HEK293T (cell line): ENCODE measurements at regions not wholly inside any gene's neighbourhood (a gene's known extent, or its start where the extent isn't known, plus 50 kb on each side); places are given as distances from the start of the nearest gene placed in this dataset.

Experiments
- BHLHE40 ChIP-seq: fragments of 450-650 bp; IDR thresholded peaks from 2 replicates; pipeline ENCODE4 v1.6.1; 2016; ENCODE audit warnings: mild to moderate bottlenecking, moderate library complexity, borderline replicate concordance
- FOXK2 ChIP-seq: fragments of 450-650 bp; IDR thresholded peaks from 2 replicates; pipeline ENCODE4 v1.6.1; 2016; ENCODE audit warnings: mild to moderate bottlenecking
- FOXM1 ChIP-seq: fragments of 450-650 bp; IDR thresholded peaks from 2 replicates; pipeline ENCODE4 v1.6.1; 2017; ENCODE audit warnings: mild to moderate bottlenecking, borderline replicate concordance
- SP1 ChIP-seq: fragments of 450-650 bp; IDR thresholded peaks from 2 replicates; pipeline ENCODE4 v1.6.1; 2017
- SUZ12 ChIP-seq: fragments of 450-650 bp; IDR thresholded peaks from 2 replicates; pipeline ENCODE4 v1.6.1; 2016; ENCODE audit warnings: mild to moderate bottlenecking

DNA sequence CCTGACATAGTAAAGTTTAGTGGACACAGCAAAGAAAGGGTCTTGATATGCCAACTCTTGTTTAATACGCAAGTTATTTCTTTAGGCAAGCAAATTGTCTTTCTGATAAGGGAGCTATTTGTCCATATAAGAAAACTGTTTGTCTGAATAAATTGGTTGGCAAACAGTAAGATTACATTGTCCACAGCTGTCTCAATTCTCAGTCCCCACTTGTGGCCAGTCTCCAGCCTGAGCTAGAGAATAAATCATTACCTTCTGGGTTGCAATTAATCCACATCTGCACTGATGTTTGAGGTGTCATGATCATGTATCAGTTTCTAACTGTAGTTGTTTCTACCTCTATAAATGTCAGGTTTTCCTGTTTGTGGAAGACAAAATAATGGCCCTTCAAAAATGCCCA, 60.0 kb upstream of the TNR start:
- TF ChIP-seq SUZ12 (no peak), FOXK2 (no peak), FOXM1 (no peak), BHLHE40 (no peak), SP1 (no peak)
